ENCODE measurements at regions not wholly inside any gene's neighbourhood (a gene's known extent, or its start where the extent isn't known, plus 50 kb on each side); places are given as distances from the start of the nearest gene placed in this dataset.

DNA sequence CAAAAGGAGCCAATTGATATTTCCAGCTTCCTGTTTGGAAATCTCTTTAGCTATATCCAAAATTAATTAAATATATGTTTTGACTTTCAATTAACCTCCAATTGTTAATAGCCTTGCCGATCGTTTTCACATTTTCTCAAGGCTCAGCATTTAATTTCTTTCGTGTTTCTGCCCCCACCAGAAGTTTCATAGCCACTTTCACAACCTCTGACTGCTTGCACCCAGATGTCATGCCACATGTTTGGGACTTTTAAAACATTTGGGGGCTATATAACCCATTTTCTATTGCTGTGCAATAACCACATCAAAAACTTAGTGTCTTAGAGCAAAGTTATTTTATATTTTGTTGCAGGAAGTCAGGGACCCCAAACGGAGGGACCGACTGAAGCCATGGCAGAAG lies 510.6 kb upstream of the CNTNAP2 start:
- TF ChIP-seq, protein P1, sequence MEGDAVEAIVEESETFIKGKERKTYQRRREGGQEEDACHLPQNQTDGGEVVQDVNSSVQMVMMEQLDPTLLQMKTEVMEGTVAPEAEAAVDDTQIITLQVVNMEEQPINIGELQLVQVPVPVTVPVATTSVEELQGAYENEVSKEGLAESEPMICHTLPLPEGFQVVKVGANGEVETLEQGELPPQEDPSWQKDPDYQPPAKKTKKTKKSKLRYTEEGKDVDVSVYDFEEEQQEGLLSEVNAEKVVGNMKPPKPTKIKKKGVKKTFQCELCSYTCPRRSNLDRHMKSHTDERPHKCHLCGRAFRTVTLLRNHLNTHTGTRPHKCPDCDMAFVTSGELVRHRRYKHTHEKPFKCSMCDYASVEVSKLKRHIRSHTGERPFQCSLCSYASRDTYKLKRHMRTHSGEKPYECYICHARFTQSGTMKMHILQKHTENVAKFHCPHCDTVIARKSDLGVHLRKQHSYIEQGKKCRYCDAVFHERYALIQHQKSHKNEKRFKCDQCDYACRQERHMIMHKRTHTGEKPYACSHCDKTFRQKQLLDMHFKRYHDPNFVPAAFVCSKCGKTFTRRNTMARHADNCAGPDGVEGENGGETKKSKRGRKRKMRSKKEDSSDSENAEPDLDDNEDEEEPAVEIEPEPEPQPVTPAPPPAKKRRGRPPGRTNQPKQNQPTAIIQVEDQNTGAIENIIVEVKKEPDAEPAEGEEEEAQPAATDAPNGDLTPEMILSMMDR (IDR thresholded peaks at IDR 0.05; ENCODE audit: low read depth, low read length), result no peak
- TF ChIP-seq POLR2A (IDR thresholded peaks at IDR 0.05; ENCODE audit: extremely low read depth, insufficient read length) (no peak), MYC (IDR thresholded peaks at IDR 0.05; ENCODE audit: low read depth, low read length) (no peak)

Data from NB4 (cell line).